ENCODE measurements at regions not wholly inside any gene's neighbourhood (a gene's known extent, or its start where the extent isn't known, plus 50 kb on each side); places are given as distances from the start of the nearest gene placed in this dataset.

GRCh38 chr2:133674066-133674432, 105.8 kb upstream of the NCKAP5 start (continued):
- TF ChIP-seq ZBTB40 (IDR thresholded peaks at IDR 0.05; ENCODE audit: borderline replicate concordance): no peak
- no peak for TF ChIP-seq STAT1 (conservative IDR thresholded peaks at IDR 0.05)
- TF ChIP-seq, protein P1, sequence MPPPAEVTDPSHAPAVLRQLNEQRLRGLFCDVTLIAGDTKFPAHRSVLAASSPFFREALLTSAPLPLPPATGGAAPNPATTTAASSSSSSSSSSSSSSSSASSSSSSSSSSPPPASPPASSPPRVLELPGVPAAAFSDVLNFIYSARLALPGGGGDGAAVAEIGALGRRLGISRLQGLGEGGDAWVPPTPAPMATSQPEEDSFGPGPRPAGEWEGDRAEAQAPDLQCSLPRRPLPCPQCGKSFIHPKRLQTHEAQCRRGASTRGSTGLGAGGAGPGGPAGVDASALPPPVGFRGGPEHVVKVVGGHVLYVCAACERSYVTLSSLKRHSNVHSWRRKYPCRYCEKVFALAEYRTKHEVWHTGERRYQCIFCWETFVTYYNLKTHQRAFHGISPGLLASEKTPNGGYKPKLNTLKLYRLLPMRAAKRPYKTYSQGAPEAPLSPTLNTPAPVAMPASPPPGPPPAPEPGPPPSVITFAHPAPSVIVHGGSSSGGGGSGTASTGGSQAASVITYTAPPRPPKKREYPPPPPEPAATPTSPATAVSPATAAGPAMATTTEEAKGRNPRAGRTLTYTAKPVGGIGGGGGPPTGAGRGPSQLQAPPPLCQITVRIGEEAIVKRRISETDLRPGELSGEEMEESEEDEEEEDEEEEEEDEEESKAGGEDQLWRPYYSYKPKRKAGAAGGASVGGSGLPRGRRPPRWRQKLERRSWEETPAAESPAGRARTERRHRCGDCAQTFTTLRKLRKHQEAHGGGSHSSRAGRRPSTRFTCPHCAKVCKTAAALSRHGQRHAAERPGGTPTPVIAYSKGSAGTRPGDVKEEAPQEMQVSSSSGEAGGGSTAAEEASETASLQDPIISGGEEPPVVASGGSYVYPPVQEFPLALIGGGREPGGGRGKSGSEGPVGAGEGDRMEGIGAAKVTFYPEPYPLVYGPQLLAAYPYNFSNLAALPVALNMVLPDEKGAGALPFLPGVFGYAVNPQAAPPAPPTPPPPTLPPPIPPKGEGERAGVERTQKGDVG (CRISPR knock-in tag; IDR thresholded peaks at IDR 0.05): no peak

DNA sequence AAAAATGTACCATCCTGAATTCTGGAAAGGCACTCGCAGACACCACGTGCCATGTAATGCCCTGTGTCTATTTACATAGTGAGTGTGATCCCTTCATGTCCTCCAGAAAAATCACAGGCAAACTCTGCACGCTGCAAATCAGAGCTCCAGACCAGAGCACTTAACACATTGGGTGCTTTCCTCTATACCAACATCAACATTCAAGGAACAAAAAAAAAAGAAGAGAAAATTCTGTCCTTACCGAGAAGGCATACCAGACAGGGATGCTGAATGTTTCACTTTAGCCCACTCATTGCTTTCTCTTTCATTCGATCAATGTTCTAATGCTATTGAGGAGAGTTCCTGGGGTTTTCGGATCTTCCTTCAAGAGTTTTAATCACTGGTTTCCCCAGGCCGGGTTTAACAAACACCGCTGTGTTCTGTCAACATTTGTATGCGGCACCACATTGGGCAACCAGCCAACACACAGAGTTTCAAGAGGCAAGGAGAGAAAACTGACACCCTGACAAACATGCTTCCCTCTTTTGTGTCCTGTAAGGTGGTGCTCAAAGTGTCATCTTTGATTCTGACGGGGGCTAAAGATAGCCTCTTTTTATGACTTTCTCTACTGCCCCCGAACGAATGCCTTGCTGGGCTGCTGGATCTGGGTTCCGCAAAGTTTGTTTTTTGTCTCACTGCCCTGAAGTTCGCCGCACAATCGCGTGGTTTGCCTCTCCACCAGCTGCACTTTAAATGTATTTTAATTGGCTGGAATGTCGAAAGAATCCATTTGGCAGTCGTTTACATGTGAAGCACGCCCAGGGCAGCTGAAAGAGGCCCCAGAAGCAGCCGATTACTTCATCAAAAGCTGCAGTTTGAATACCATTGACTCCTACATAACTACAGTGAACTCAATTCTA, 106.4 kb upstream of the NCKAP5 start:
- FAIRE-seq (no peak), DNase-seq (ENCODE audit: low read depth, low spot score) (no peak), ATAC-seq (no peak)
- in situ Hi-C loops (cut with MboI) (no loop called here), intact Hi-C loops (cut with micrococcal nuclease; ENCODE audit: unreplicated experiment) (no loop called here)
- H3K27ac ChIP-seq (ENCODE audit: control insufficient read depth, insufficient read depth): no peak overlapping the region
- POLR2A ChIA-PET: no interaction called here
- no peaks in the 10 kb centered on the region for H3K9me3 ChIP-seq (replicated peaks; ENCODE audit: control insufficient read depth, insufficient read depth, low read length)
- no peak overlapping the region for H3K4me3 ChIP-seq
- no peaks in the 10 kb centered on the region for H3K4me1 ChIP-seq (ENCODE audit: control insufficient read depth, insufficient read depth, low read length)
- H3K36me3 ChIP-seq (ENCODE audit: control insufficient read depth in 2 of 2, insufficient read depth in 2 of 2, low read length in 1 of 2): no peaks in the 10 kb centered on the region
- no TSS peak for BruUV-seq (replicated peaks)
- peaks cover 0 to 2% of the 10 kb centered on the region in 2 experiments; a peak in 3 of 4 replicates for H3K27me3 ChIP-seq (replicated peaks in 1 of 2; ENCODE audit: control insufficient read depth in 2 of 2, insufficient read depth in 2 of 2, low read length in 1 of 2)
- WGBS (ENCODE audit: insufficient coverage, insufficient replicate concordance, low lambda C conversion rate, missing lambda C conversion rate): 20% methylated on average over 21 of the region's 21 CpGs
- SMC1A ChIA-PET (ENCODE audit: uncharacterized antibody, unreplicated experiment): no interaction called here
- CTCF ChIA-PET: no interaction called here
- no peak overlapping the region for H2AFZ ChIP-seq (ENCODE audit: control insufficient read depth, low read depth, low read length)
- H4K20me1 ChIP-seq (ENCODE audit: control insufficient read depth, insufficient read depth): no peaks in the 10 kb centered on the region
- H3K79me2 ChIP-seq (ENCODE audit: control insufficient read depth, insufficient read depth, low read length): no peaks in the 10 kb centered on the region
- RAD21 ChIA-PET (ENCODE audit: unreplicated experiment): no interaction called here
- no peak for TF ChIP-seq RFX5 (IDR thresholded peaks at IDR 0.05; ENCODE audit: low read depth, low read length)
- no peak for TF ChIP-seq ZBTB33 (IDR thresholded peaks at IDR 0.05)
- no peak for TF ChIP-seq MXI1 (IDR thresholded peaks at IDR 0.05; ENCODE audit: low read depth, low read length)
- TF ChIP-seq SREBF2 (IDR thresholded peaks at IDR 0.05; ENCODE audit: low read length): no peak
- no peak for TF ChIP-seq TCF3 (IDR thresholded peaks at IDR 0.05; ENCODE audit: borderline replicate concordance, insufficient read depth, low read depth, low read length)
- no peak for TF ChIP-seq ZSCAN29 (IDR thresholded peaks at IDR 0.05)
- TF ChIP-seq JUNB (IDR thresholded peaks at IDR 0.05): no peak
- TF ChIP-seq NR2C1 (IDR thresholded peaks at IDR 0.05): no peak
- H3K9ac ChIP-seq (ENCODE audit: control insufficient read depth, insufficient read depth, low read length): no peak overlapping the region
- no peak overlapping the region for H3K4me2 ChIP-seq (ENCODE audit: control insufficient read depth, insufficient read depth)

Data from GM12878 (cell line).